ENCODE measurements at regions not wholly inside any gene's neighbourhood (a gene's known extent, or its start where the extent isn't known, plus 50 kb on each side); places are given as distances from the start of the nearest gene placed in this dataset.
"Not testable (repeated sequence)": the region's sequence is repeated elsewhere in the genome, so short reads cannot be mapped to it uniquely, and the experiment has no call there.

DNA sequence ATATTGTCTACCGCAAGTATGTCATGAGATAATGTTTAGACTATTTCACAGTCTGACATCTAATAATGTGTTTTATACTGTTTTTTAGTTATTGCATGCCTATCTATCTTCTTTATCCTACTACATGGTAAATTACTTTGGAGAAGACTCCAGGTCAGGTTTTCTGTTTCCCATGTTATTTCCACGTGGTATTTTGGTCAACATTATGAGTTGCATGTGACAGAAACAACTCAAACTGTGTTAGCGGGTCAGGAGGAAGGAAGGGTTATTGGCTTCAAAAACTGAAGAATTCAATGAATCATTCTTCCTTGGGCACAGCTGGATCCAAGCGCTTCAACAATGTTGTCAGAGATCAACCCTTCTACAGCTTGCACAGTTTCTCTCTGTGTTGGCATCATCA is 252.1 kb upstream of the CCNG1 start:
- no peak for DNase-seq

DNA sequence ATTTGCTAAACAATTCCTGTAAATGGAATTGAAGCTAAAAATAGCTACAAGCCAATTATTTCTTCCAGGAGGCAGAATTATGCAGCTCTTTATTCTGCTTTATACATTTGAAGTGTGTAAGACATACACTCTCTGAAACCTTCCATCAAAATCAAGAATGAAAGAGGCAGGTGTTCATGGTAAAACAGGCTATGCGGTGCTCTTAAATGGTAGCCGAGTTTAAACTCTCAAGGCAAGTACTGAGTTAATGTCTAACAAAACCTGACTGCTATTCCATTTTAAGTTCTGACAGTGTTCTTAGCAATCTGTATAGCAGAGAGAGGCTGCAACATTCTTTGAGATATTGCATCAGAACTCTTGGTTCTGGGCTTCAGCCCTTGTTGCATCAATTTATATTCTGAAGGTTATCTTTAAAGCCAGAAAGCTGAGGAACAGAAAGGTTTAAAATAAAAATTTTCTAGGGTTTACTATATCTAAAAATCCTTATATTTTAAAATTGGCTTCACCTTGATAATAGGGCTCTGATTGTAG is 248.3 kb upstream of the CCNG1 start:
- DNase-seq, result no peak

DNA sequence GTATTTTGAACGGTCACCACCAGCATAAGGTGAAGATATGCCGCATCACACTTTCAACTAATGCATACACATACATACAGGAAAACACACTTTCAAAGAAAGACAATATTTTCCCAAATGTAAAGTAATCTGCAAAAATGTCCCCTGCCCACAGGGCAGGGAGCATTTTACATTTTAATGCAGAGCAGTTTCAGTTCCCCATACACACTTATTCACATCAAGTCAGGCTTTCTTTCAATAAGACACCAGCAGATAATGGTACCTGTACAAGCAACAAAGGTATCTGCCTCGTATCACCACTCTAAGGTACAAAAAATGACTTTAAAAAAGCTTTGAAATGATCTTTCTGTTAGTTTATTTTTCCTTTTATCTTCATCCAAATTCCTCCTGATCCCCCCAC is 247.1 kb upstream of the CCNG1 start:
- DNase-seq, result no peak

GRCh38 chr5:163190784-163191183 is 246.6 kb upstream of the CCNG1 start:
- no peak for DNase-seq

GRCh38 chr5:163193886-163194285 is 243.5 kb upstream of the CCNG1 start:
- DNase-seq, result no peak

DNA sequence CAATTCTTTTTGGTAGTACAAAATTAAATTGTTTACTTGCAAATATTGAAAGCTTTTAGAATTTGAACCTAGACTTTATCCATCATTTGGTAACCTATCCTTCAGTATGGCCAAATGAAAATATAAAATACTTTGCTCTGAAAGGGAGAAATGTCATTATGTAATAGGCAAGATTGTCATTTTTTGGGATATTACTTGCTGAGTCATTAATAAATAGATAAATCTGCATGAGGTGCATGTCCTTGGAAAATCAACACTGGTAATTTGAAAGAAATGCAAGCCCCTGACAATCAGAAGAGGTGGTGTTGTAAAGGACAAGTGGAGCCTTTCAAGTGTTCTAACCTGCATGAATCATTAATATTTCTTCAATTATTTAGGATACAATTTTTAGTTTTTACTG is 231.8 kb upstream of the CCNG1 start:
- DNase-seq, result no peak

DNA sequence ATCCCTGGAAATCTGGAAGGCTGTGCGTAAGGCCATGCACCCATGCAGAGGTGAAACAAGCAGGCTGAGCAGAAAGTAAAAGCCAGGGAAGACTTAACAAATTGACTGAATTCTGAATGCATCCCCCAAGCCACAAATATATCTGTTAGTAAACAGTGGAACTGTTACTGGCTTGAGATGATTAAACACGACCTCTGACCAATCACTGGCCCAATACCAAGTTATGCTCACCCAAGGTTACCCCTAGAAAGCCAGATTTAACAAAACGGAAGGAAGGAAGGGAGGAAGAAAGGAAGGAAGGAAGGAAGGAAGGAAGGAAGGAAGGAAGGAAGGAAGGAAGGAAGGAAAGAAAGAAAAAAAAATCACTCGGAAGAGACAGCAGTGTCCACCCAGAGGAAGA is 215.8 kb upstream of the CCNG1 start:
- DNase-seq, result no peak

- no peak for DNase-seq
Measured at GRCh38 chr5:163222982-163223381, 214.4 kb upstream of the CCNG1 start.

GRCh38 chr5:163244445-163244987 is 192.9 kb upstream of the CCNG1 start:
- no peak for DNase-seq

DNA sequence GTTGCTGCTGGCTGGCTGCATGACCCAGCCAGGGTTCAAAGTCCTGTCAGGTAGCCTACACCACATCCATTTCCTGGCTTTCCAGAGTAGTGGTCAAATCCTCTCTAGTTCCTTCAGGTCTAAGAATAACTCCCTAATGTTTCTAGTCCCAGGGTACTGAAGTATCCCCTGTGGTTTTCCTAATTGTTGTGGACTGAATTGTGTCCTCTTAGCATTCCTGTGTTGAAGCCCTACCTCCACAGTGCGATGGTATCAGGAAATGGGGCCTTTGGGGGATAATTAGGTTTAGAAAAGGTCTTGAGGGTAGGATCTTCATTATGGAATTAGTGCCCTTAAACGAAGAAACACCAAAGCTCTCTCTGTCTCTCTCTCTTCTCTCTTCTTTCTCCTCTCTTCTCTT is 191.8 kb upstream of the CCNG1 start:
- no peak for DNase-seq

DNA sequence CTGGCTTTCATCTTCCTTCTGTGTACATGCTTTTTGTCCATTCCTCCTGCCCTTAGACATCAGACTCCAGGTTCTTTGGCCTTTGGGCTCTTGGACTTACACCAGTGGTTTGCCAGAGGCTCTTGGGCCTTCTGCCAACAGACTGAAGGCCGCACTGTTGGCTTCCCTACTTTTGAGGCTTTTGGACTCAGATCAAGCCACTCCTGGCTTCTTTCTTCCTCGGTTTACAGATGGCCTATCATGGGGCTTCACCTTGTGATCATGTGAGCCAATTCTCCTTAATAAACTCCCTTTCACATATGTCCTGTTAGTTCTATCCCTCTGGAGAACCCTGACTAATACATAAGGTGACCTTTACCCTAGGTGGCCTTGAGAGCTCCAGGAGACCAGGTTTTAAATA is 189.1 kb upstream of the CCNG1 start:
- no peak for DNase-seq

DNA sequence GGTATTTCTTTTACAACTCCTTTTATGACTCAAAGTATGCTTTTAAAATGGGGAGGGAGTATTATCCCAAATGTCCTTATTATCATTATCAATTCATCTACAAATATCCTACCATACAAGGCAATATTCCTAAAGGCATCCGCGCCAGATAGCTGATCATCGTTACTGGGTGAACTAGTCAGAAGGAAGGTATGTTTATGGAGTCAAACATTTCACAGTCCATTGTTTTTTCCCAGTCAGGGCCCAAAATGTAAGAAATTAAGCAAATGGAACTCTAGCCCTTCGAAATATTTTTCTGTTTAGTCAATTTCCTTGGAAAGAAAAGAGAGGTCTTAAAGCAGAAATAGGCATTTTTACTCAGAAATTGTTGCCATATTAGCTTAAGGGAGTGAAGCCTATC is 188.5 kb upstream of the CCNG1 start:
- DNase-seq, result no peak

DNA sequence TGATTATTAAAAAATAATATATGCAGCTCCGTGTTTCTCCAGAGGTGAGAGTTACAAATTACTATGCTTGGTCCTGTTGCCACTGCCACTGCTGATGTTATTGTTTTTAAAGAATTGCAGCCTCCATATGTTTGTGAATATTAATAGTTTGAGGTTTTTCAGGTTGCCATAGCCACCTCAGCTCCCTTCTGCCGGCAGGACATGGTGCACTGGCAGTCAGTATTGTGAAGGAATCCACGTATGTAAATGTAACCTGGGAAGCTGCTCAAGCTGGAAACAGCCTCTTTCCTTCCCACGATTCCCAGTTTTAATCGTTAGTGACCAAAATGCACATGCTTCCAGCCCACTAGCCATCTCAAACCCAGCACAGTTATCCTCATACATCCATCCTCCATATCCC is 184.4 kb upstream of the CCNG1 start:
- DNase-seq, result no peak

GRCh38 chr5:163259495-163259894 is 177.9 kb upstream of the CCNG1 start:
- DNase-seq, result no peak

GRCh38 chr5:163260471-163260870 is 176.9 kb upstream of the CCNG1 start:
- no peak for DNase-seq

DNA sequence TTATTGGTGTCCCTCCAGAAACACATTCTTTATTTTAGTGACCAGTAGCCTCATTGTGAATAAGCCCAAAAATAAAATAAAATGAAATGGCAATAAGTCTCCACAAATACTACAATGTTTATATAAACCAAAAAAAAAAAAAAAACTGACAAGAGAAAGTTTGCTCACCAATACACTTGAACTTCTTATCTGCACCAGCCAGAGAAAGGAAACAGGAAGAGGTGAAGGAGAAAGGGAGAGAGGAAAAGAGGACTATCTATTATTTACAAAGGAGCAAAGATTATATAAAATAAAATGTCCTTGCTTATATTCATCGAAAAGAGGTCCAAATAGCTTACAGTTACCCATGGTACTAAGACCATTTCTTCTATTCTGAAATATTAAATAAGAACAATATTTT is 176.4 kb upstream of the CCNG1 start:
- no peak for DNase-seq

- no peak for DNase-seq
Measured at GRCh38 chr5:163261647-163262269, 175.6 kb upstream of the CCNG1 start.

GRCh38 chr5:163266249-163266648 is 171.1 kb upstream of the CCNG1 start:
- DNase-seq, result not testable (repeated sequence)

- no peak for DNase-seq
Measured at GRCh38 chr5:163269624-163270023, 167.8 kb upstream of the CCNG1 start.

DNA sequence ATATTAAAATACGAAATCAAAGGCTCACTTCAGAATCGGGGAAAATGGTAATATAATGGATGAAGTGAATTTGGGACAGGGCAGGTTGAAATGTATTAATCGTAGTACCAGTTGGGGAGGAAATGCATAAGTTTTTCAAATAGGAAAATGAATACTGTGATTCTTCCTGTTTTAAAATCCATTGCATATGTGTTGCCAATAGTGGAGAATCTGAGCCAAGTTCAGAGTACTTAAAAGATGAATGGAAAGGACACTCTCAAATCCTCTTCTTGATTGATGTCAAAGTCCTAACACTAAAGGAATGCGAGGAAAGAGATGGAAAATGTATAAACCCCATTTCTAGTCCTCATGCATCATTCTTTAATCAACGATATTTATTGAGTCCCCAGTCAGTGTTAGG is 160.9 kb upstream of the CCNG1 start:
- DNase-seq, result no peak

DNA sequence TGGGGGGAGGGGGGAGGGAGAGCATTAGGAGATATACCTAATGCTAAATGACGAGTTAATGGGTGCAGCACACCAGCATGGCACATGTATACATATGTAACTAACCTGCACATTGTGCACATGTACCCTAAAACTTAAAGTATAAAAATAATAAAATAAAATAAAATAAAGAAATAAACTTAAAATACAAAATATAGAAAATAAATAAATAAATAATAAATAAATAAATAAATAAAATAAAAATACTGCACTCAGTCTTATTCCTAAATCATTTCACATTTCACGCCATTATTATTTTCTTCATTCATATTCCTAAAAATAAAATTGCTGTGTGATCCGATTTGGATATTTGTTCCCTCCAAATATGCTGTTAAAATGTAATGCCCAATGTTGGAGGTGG is 156.5 kb upstream of the CCNG1 start:
- DNase-seq, result not testable (repeated sequence)

GRCh38 chr5:163281512-163281911 is 155.9 kb upstream of the CCNG1 start:
- DNase-seq, result no peak

GRCh38 chr5:163293836-163294235 is 143.6 kb upstream of the CCNG1 start:
- DNase-seq, result no peak

GRCh38 chr5:163303718-163304117 is 133.7 kb upstream of the CCNG1 start:
- DNase-seq, result no peak

DNA sequence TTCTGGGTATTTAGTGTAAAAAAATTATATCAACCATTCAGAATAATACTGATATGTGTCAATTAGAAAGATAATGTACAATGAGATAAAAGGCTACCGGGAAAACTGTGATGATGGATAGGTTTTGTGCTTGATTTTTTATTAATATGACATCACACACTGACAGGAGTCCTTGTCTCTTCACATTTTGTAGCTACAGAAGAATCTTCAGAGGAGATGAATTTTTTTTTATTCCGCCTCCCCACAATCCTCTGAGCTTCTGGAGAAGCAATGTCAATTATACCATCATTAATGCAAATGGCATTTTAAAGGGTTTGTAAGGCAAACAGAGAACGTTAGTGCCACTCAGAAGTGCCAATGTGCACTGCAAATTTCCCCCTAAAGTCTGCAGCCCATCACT is 131.7 kb upstream of the CCNG1 start:
- DNase-seq, result no peak

Measured in activated effector memory CD4-positive, alpha-beta T cell treated with anti-CD3 and anti-CD28 coated beads, Interleukin-2, amount 50 U/mL, for 16 hours (primary cell).